ENCODE measurements at regions not wholly inside any gene's neighbourhood (a gene's known extent, or its start where the extent isn't known, plus 50 kb on each side); places are given as distances from the start of the nearest gene placed in this dataset.
"Not testable (repeated sequence)": the region's sequence is repeated elsewhere in the genome, so short reads cannot be mapped to it uniquely, and the experiment has no call there.

DNA sequence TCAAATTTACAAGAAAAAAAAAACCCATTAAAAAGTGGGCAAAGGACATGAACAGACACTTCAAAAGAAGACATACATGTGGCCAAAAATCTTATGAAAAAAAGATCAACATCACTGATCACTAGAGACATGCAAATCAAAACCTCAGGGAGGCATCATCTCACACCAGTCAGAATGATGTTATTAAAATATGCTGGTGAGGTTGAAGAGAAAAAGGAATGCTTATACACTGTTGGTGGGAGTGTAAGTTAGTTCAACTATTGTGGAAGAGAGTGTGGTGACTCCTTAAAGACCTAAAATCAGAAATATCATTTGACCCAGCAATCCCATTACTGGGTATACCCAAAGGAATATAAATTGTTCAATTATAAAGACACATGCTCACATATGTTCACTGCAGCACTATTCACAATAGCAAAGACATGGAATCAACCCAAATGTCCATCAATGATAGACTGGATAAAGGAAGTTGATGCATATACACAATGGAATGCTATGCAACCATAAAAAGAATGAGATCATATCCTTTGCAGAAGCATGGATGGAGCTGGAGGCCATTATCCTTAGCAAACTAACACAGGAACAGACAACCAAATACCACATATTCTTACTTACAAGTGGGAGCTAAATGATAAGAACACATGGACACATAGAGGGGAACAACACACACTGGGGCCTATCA lies 100.3 kb upstream of the GALNT15 start:
- DNase-seq (ENCODE audit: low read depth): peak; percentile 69

DNA sequence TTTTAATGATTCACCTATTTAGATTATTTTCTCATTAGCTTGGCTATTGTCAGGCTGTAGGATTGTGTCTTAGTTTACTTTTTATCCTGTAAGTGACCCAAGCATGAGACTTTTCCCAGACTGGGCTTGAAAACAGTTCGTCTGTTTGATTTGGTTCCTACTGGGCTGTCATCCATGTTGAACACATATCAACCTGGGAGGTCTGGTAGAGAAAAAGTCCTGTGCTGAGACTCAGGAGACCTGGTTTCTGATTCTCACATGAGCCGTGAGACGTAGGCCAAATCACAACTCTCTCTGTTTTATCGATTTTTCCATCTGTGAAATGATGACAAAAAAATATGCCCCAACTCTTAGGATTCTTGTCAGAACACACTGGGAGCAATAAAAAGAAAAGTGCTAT lies 98.8 kb upstream of the GALNT15 start:
- DNase-seq (ENCODE audit: low read depth): no peak

DNA sequence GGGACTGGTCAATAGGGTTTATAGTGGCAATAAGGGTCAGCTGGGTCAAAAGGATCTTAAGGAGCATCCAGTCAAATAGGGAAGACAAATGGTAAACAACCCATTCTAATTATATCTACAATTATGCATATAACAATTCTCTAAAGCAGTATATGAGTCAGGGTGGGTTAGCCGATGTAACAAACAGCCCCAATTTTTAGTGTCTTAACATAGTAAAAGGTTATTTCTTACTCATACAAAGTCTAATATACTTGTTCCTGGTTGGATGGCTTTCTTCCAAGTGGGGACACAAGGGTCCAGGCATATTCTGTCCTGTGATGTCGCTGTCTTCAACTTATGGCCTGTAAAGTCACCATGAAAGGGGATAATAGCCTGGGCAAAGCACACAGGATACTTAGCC lies 97.9 kb upstream of the GALNT15 start:
- no peak for DNase-seq (ENCODE audit: low read depth)

DNA sequence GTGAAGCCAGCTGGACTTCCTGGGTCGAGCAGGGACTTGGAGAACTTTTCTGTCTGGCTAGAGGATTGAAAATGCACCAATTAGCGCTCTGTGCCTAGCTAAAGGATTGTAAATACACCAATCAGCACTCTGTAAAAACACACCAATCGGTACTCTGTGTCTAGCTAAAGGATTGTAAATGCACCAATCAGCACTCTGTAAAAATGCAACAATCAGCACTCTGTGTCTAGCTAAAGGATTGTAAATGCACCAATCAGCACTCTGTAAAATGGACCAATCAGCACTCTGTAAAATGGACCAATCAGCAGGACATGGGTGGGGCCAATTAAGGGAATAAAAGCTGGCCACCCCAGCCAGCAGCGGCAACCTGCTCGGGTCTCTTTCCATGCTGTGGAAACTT lies 97.3 kb upstream of the GALNT15 start:
- not testable (repeated sequence) for DNase-seq (ENCODE audit: low read depth)

DNA sequence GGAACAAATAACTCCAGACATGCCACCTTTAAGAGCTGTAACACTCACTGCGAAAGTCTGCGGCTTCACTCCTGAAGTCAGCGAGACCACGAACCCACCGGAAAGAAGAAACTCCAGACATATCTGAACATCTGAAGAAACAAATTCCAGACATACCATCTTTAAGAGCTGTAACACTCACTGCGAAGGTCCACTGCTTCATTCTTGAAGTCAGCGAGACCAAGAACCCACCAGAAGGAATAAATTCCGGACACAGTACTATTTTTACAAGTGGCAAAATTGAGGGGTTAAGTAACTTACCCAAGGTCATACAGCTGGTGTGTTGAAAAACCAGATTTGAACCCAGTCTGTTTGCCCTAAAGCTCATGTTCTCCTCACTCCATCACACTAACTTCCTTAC lies 96.8 kb upstream of the GALNT15 start:
- not testable (repeated sequence) for DNase-seq (ENCODE audit: low read depth)

DNA sequence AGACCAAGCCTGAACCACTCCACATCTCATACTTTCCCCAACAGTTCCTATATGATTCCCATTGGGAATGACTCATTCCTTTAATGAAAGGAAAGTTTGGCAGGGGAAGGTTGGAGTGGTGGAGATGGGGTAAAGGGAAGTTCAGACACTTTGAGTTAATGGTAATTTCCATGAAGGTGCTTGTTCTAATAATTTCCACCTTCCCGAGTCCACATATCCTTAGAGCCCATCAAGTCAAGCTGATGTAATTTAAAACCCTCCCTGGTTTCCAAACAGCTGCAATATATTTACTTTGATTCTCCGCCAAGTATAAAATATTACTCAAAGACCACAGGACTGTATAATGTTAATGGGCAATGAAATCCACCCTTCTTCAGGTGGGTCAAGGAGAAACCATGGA lies 95.0 kb upstream of the GALNT15 start:
- DNase-seq (ENCODE audit: low read depth): peak; percentile 70

DNA sequence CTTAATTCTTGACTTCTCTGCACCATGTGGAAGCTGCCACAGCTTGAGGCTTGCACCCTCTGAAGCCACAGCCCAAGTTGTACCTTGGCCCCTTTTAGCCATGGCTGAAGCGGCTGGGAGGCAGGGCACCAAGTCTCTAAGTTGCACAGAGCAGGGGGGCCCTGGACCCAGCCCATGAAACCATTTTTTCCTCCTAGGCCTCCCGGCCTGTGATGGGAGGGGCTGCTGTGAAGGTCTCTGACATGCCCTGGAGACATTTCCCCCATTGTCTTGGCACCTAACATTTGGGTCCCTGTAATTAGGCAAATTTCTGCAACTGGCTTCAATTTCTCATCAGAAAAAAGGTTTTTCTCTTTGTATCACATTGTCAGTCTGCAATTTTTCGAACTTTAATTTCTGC lies 92.8 kb upstream of the GALNT15 start:
- no peak for DNase-seq (ENCODE audit: low read depth)

DNA sequence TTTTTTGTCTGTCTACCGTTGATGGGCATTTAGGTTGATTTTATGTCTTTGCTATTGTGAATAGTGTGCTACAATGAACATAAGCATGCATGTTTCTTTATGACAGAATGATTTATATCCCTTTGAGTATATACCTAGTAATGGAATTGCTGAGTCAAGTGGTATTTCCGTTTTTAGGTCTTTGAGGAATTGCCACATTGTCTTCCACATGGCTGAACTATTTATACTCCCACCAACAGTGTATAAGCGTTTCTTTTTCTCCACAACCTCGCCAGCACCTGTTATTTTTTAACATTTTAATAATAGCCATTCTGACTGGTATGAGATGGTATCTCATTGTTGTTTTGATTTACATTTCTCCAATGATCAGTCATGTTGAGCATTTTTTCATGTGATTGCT lies 89.6 kb upstream of the GALNT15 start:
- DNase-seq (ENCODE audit: low read depth): peak; percentile 58

DNA sequence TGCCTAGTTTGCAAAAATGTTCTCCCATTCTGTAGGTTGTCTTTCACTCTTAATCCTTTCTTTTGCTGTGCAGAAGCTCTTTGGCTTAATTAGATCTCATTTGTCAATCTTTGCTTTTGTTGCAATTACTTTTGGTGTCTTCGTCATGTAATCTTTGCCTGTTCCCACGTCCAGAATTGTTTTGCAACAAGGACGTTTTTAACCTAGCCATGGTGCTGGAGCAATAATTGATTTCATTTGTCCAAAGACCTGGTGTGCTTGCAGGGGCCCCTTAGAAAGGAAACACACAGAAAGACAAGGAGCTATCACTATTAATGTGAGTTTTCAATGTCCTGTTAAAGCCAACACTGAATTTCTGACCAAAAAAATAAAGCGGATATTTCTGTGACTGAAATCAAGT lies 89.1 kb upstream of the GALNT15 start:
- DNase-seq (ENCODE audit: low read depth): no peak

DNA sequence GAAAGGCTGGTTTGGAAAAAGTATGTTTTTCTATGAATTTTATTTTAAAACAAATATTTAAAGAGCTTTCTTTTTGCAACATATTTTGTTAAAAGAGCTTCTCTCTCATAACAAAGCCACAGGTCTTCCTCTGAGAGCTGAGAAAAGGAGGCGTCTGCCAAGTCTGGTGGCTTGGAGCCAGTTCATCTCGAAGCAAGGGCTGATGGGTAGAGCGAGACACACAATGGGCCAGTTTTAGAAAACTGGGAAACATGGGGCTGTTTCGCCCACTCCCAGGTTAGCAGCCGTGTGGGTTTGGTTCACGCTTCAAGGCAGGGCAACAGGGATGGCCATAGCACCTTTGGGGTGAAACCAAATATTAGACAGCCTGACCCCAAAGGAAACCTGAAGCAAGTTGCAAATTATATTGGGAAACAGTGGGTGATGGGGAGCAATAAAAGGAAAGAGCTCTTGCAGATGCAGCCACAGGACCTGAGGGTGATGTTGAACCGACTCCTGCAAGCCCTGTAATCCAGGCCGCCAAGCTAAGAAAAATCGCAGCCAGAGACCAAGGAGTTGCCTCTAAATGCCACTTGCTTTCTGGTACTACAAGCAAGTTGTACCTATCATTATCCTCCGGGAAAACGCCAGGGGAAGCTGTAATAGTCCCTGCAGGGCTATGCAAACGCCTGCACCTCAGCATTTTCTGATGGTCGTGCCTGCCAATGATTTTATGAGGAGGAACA lies 88.4 kb upstream of the GALNT15 start:
- DNase-seq (ENCODE audit: low read depth): no peak

DNA sequence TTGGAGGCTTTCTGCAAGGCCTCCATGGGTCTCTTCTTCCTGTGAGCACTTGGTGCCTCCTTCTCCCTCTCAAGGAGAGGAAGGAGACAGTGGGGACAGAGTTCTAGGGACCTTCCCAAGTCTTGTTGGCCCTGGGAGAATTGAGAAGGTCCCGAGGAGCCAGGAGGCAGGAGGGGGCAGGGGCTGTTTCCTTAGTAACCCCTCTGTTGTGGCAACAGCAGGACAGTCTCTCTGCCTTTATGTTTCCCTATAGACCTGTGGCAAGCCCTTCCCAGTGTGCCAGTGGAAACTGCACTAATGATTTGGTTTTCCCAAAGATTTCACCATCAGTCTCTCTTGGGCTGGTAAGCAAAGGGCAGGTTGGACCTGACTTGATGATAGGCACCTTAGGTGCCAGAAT lies 87.8 kb upstream of the GALNT15 start:
- DNase-seq (ENCODE audit: low read depth): no peak

DNA sequence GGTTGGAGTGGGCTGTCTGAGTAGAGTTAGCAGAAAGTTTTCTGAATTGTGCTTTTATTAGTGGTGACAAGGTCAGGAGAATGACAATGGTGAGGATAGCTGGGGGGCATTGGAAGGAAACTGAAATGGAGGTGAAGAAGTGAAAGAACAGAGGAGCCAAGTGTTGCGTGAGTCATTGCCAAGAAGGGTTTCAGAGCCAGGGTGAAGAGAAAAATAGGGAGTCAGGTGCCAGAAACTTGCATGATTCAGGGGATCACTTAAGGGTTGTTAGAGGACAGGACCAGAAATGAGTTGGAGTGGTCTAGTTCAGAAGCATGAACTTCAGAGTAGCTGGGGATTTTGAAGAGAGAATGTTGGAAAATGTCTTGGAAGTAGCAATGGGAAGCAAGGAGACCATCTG lies 86.0 kb upstream of the GALNT15 start:
- peak; percentile 53 for DNase-seq (ENCODE audit: low read depth)

DNA sequence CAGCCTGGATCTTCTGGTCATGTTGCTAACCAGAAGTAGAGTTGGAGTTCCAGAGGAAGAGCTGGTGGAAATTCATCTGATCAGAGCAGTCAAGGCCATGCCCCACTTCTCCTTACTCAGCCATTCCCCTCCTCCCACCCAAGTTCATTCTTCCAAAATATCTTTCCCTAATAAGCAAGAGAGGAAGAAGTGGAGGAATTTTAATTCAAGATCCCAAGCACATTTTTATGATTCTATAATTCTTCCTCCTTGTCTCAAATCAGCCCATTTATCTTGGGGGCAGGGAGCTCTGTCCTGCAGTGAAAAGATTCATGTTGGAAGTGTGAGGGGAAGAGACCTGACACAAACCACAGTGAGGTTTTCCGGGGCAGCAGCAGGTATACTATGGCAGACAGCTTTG lies 85.0 kb upstream of the GALNT15 start:
- no peak for DNase-seq (ENCODE audit: low read depth)

DNA sequence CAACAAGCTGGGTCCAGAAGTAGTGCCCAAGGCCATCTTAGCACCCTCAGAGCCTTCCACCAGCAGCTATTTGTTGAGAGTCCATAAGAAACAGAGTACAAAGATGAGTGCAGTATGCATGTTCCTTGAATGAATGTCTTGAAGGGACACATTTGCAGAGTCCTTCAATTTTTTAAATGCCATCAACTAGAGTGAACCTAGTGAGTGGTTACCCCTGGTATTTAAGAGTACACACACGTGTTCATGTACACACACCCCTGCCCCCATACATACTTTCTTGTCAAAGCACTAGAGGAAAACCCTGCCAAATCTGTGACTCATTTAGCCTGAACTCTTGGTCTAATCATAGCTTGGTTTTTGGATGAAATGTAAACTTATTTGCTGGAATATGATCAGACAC lies 84.5 kb upstream of the GALNT15 start:
- peak; percentile 92 for DNase-seq (ENCODE audit: low read depth)

DNA sequence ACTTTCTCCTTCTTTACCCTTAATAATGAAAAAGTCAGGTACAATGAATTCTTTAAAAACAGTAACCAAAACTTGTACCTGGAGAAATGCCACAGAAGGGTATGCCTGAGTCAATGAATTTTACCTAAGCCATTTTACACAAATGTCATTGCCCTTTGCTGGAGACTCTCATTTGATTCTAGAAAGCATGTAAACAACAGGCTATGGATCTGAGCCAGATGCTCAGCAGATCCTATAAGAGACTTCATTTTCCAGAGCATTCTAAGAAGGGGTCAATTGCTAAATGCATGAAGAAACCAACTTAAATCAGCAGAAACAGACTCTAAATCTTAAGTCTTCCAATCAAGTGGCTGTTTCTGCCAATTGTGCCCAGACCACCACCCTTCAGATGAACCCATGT lies 83.8 kb upstream of the GALNT15 start:
- no peak for DNase-seq (ENCODE audit: low read depth)

DNA sequence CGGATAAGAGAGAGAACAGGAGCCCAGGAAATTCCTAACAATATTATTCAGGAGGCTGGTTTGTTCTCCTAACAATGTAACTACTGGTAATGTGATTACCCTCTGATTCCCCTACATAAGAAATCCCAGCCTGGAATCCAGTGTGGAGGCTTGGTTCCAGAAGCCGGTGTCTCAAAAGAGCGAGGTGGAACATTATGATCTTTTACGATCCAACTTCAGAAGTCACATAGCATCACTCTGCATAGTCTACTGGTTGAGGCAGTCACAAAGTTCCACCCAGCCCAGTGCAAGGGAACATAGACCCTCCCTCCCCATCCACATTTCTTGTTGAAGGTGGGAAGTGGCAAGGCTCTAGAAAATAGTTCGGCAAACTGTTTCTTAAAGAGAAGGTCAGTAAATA lies 81.6 kb upstream of the GALNT15 start:
- DNase-seq (ENCODE audit: low read depth): no peak

DNA sequence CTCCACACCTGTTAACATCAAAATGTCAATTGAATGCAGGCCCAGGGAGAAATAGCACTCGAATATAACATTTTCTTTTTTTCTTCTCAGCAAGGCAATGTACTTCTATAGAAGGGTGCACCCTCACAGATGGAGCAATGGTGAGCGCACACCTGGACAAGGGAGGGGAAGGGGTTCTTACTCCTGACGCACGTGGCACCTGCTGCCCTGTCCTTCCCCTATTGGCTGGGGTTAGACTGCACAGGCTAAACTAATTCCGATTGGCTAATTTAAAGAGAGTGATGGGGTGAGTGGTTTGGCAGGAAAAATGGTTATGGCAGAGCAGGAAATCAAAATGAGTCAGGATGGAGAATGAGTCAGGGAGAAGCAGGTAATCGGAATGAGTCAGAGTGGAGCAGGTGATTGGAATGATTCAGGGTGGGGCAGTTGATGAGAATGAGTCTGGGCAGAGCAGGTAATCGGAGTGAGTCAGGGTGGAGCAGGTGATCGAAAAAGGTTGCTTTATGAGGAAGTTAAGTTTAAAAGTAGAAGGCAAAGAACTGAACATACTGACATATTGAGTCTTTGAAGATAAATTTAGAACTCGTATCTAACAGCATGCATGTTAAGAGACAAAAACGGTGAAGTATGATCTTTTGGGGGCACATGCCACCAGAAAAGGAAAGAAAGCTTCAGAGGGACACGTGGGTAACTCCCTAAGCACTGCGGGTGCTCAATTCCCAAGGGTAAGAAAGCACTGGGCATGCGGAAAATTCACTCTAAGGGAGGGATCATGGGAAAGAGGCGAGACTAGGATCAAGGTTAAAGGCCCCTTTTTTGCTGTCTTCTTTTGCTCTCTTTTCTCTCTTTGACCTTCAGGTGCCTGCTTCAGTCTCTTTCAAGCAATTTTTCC lies 72.9 kb upstream of the GALNT15 start:
- DNase-seq (ENCODE audit: low read depth): no peak

DNA sequence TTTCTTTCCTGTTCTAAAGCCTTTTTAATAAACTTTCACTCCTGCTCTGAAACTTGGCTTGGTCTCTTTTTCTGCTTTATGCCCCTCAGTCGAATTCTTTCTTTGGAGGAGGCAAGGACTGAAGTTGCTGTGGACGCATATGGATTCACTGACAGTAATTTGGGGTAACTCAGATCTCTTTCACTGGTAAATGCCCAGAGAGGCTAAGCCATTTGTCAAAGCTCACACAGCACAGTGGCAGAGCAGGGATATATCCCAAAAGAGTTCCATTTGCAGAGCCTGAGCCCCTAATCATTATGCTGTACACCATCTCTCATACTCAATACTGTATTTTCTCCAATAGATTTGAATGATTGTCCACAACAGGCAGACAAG lies 72.3 kb upstream of the GALNT15 start:
- DNase-seq (ENCODE audit: low read depth): no peak

DNA sequence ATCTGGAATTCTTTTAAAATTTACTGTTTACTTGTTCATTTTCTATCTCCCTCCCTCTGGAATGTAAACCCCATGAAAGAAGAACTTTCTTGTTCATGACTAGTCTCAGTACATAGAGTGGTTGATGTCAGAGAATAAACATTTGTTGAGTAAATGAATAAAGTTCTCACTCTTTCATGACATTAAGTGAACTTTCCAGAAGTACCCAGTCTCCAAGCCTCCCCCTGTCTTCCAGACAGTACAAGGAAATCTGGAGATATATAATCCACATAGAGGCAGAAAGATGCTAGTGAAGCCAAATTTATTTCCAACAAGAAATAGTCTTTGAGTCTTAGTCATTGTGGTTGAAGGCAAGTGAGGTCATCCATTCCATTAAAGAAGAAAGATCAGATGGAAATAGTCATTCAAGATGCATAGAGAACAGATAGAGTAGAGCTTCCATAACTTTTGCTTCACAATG lies 71.5 kb upstream of the GALNT15 start:
- DNase-seq (ENCODE audit: low read depth): peak; percentile 68

DNA sequence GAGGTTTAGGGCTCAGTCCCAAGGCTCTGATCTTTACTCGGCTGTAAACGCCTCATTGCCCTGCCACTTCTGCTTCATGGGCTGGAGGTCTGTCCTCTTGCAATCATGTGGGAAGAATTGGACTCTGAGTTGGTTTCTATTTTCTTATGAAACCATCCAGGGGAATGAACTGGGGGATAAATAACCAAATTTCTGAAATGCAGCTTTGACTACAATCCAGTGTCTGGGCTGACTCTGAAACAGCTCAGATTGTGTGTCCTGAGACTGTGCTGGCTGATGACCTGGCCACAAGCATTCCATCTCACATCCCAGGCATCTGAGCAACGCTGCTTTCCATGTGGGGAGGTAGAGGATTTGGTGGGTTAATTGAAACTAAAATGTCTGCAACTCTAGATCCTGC lies 71.0 kb upstream of the GALNT15 start:
- peak; percentile 60 for DNase-seq (ENCODE audit: low read depth)

DNA sequence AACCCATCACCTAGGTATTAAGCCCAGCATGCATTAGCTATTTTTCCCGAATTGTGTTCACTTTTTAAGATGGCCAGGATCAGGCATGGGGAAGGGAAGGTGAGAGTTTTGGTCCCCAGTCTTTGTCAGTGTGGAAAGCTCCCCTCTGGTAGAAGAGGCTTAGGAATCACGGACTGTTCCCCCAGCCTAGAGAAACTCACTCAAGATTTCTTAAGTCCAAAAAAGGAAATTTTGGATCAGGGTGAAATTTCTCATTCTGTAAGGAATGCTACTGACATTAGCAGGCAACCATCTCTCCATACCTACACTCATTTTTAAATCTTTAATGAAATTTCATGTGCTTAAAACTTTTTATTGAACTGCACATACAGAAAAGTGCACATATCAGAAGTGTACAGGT lies 70.3 kb upstream of the GALNT15 start:
- DNase-seq (ENCODE audit: low read depth): no peak

DNA sequence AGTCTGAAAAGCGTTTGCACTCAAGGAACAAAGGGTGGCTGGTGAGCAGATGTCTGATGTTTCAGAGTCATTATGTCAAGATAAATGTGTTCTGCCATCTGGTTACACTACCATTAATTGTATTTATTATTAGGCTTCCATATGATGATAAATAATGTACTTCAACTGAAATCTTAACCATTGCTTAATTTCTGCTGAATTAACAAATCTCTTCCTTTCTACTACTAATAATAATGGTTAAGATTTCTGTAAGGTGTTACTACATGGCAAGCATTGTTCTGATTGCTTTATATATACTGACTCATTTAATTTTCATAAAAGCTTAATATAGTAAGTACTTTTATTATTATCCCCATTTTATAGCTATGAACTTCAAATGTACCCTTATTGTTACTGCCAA lies 68.4 kb upstream of the GALNT15 start:
- no peak for DNase-seq (ENCODE audit: low read depth)

DNA sequence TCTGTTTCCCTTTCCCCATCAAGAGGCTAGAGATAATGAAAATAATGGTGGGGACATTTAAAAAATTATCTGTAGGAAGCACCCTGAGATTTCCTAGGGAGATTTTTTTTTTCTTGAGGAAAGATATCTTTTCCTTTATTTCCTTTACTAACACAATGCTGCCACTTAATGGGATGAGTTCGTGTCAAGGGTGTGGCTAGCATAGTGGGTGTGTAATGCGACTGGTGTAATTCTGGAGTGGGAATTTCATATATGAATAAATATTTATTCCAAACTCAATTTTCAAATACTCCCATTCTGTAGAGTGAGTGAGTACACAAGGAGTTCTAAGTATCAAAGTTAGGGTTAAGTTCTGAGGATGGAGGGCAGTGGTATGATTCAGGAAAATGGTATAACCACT lies 66.1 kb upstream of the GALNT15 start:
- DNase-seq (ENCODE audit: low read depth): no peak

Data from RPMI7951 (cell line).